GM19395 (cell line): ENCODE measurements at regions not wholly inside any gene's neighbourhood (a gene's known extent, or its start where the extent isn't known, plus 50 kb on each side); places are given as distances from the start of the nearest gene placed in this dataset.
"Not testable (repeated sequence)": the region's sequence is repeated elsewhere in the genome, so short reads cannot be mapped to it uniquely, and the experiment has no call there.

Experiments
- ATAC-seq: cut with Tn5 transposase; IDR thresholded peaks from one replicate; pipeline ENCODE4 v1.9.1; 2021; ENCODE audit warnings: mild to moderate bottlenecking, moderate library complexity; ENCODE audit not compliant: unreplicated experiment

DNA sequence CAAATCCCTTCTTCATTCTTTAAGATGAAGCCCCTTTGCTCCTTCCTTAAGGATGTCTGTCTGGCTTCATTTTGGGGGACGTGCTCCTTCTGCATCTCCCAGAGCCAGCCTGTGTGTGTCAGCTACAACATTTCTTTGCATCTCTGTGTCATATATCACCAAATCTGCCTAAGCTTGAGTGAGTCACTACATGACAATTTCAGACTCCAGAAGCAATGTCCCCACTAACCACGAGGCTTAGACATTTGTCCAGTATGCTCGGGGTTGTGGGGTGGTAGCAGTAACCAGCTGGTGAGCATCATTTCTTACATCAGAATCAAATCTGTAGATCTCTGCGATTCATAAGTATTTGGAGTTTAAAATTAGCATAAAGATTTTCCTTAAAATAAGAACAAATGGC is 54.1 kb upstream of the USP14 start:
- ATAC-seq, result not testable (repeated sequence)

GRCh38 chr18:105161-106053 is 53.0 kb upstream of the USP14 start:
- ATAC-seq, result not testable (repeated sequence)

DNA sequence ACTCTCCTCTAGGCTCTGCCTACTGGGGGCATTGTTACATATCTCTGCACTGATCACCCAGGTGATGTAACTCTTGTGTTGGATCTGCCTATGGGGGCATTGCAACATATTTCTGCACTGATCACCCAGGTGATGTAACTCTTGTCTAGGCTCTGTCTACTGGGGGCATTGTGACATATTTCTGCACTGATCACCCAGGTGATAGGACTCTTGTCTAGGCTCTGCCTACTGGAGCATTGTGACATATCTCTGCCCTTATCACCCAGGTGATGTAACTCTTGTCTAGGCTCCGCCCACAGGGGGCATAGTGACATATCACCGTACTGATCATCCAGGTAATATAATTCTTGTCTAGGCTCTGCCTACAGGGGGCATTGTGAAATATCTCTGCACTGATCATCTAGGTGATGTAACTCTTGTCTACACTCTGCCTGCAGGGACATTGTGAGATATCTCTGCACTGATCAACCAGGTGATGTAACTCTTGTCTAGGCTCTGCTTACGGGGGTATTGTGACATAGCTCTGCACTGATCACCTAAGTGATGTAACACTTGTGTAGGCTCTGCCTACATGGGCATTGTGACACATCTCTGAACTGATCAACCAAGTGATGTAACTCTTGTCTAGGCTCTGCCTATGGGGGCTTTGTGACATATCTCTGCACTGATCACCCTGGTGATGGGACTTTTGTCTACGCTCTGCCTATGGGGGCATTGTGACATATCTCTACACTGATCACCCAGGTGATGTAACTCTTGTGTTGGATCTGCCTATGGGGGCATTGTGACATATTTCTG is 52.1 kb upstream of the USP14 start:
- not testable (repeated sequence) for ATAC-seq

DNA sequence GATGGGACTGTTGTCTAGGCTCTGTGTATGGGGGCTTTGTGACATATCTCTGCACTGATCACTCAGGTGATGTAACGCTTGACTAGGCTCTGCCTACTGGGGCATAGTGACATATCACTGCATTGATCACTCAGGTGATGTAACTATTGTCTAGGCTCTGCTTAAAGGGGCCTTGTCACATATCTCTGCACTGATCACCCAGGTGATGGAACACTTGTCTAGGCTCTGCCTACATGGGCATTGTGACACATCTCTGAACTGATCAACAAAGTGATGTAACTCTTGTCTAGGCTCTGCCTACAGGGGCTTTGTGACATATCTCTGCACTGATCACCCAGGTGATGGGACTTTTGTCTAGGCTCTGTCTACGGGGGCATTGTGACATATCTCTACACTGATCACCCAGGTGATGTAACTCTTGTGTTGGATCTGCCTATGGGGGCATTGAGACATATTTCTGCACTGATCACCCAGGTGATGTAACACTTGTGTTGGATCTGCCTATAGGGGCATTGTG is 51.4 kb upstream of the USP14 start:
- not testable (repeated sequence) for ATAC-seq

DNA sequence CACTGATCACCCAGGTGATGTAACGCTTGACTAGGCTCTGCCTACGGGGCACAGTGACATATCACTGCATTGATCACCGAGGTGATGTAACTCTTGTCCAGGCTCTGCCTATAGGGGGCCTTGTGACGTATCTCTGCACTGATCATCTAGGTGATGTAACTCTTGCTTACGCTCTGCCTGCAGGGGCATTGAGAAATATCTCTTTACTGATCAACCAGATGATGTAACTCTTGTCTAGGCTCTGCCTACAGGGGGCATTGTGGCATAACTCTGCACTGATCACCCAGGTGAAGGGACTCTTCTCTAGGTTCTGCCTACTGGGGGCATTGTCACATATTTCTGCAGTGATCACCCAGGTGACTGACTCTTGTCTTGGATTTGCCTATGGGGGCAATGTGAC is 50.9 kb upstream of the USP14 start:
- not testable (repeated sequence) for ATAC-seq

DNA sequence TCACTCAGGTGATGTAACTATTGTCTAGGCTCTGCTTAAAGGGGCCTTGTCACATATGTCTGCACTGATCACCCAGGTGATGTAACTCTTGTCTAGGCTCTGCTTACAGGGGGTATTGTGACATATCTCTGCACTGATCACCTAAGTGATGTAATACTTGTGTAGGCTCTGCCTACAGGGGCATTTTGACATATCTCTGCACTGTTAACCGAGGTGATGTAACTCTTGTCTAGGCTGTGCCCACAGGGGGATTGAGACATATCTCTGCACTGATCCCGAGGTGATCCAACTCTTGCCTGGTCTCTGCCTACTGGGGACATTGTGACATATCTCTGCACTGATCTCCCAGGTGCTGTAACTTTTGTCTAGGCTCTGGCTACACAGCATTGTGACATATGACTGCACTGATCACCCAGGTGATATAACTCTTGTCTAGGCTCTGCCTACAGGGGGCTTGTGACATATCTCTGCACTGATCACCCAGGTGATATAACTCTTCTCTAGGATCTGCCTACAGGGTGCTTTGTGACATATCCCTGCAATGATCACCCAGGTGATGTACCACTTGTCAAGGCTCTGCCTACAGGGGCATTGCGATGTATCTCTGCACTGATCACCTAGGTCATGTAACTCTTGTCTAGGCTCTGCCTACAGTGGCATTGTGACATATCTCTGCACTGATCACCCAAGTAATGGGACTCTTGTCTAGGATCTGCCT is 50.3 kb upstream of the USP14 start:
- ATAC-seq, result peak; percentile 45
